CD4-positive, alpha-beta T cell treated with Interleukin-21 for 1 hour (primary cell): ENCODE measurements at regions not wholly inside any gene's neighbourhood (a gene's known extent, or its start where the extent isn't known, plus 50 kb on each side); places are given as distances from the start of the nearest gene placed in this dataset.

Source experiments
- DNase-seq: peaks from one replicate; pipeline ENCODE4 v3.0.0-alpha.2; 2020

- DNase-seq: no peak
These were observed 852.1 kb downstream of the MAT2B start for GRCh38 chr5:164357395-164358033.

- no peak for DNase-seq
These were observed 853.3 kb downstream of the MAT2B start for GRCh38 chr5:164358531-164359259.

- no peak for DNase-seq
These were observed 854.1 kb downstream of the MAT2B start for GRCh38 chr5:164359260-164360255.

GRCh38 chr5:164360589-164360988 is 855.2 kb downstream of the MAT2B start:
- no peak for DNase-seq

GRCh38 chr5:164361986-164362385 is 856.6 kb downstream of the MAT2B start:
- no peak for DNase-seq

DNA sequence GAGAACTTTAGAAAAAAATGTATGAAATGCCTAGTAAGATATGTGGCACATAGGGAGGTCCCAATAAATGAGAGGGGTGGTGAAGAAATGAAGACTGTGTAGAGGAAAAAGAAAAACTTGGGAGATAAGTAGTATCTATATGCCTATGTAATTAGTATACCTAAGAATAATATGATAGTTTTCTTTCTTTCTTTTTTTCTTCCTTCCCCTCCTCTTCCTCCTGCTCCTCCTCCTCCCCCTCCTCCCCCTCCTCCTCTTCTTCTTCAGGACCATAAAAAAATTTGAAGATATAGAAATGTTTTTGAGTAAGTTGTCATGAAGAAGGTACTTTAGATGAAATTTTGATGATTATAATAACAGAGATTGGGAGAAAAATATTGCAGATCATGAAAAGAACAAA is 857.4 kb downstream of the MAT2B start:
- no peak for DNase-seq

GRCh38 chr5:164364237-164365208 is 859.1 kb downstream of the MAT2B start:
- DNase-seq: no peak

DNA sequence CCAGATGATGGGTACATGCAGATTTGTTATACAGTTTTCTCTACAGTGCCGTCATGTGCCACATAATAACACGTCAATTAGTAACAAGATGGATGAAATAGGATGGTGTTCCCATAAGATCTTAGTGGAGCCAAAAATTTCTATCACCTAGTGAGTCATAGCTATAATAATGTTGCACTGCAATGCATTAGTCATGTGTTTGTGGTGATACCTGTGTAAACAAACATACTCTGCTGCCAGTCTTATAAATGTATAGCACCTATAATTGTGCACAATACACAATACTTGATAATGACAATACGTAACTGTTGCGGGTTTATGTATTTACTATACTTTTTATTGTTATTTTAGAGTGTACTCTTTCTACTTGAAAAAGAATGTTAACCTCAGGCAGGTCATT is 865.4 kb downstream of the MAT2B start:
- DNase-seq: no peak

- no peak for DNase-seq
These were observed 867.5 kb downstream of the MAT2B start for GRCh38 chr5:164372892-164373291.

- no peak for DNase-seq
These were observed 868.5 kb downstream of the MAT2B start for GRCh38 chr5:164373876-164374275.

DNA sequence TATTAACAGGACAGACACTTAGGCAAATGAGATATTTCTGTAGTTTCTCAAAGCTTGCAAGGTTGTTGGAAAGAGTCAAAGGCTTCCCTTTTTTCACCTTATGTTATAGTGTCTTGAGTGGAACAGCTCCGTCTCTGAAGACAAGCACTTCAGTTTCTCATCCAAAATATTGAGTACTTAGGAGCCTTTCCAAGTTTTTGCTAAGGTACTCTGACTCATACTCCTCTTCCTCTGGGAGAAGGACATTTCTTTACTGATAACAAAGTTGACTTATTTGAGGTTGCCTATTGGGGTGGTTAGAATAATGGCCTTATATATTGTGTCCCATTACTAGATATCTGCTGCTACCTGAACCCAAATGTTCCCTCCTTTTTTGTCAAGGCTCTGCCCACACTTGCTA is 869.6 kb downstream of the MAT2B start:
- no peak for DNase-seq

DNA sequence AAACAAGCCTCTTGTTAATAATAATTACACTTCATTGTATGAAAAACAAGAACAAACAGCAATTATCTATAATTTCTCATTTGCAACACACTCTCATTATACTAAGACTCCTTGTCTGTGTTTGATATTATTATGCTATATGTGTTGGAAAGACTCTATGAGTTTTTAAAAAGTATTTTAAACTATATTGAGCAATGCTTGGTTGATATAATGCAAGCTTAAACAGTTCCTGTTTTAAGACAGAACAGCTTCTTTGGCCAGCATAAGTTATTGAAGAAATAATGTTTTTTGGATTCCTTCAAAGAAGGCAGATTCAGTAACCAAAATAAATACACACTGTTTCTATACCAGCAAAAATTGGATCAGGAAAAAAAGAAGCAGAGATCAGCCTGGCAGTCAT is 871.4 kb downstream of the MAT2B start:
- no peak for DNase-seq

GRCh38 chr5:164377746-164378145 is 872.3 kb downstream of the MAT2B start:
- no peak for DNase-seq

- no peak for DNase-seq
These were observed 878.2 kb downstream of the MAT2B start for GRCh38 chr5:164383662-164384061.

GRCh38 chr5:164392531-164392930 is 887.1 kb downstream of the MAT2B start:
- DNase-seq: no peak

DNA sequence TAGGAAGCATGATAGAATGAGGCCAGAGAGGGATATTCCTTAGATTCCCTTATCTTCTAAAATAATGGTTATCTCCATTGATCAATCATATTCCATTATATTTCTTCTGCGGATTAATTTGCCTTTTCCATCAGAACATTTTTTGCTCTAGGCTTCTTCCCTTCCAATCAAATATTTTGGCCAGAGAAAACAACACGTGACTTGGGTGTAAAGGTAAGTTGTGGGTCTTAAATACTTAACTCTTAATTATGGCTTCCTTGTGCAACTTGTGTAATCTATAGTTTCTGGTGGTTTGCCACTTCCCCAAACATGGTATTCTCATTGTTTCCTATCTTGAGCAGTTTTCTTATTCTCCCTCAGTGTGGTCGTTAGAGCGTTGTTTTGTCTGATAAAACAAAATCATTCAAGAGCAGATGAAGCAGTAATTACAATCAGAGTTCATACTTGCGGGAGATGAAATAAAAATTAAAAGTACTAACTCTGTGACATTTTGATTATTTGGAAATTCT is 889.3 kb downstream of the MAT2B start:
- no peak for DNase-seq

DNA sequence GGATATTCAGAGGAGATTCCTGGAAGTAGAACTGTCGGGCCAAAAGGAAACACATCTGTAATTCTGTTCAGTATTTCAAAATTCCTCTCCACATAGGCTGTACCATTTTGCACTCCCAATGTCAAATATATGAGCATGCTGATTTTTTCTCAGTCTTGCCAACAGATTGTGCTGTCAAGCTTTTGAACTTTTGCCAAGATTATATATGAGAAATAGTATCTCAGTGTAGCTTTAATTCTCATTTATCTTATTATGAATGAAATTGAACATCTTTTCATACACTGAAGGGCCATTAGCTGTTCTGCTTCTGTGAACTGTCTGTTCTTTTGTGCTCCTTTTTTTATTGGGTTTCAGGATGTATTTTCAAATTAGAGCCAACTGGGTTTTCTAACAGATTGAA is 907.1 kb downstream of the MAT2B start:
- no peak for DNase-seq

- DNase-seq: no peak
These were observed 914.7 kb downstream of the MAT2B start for GRCh38 chr5:164420161-164420560.

DNA sequence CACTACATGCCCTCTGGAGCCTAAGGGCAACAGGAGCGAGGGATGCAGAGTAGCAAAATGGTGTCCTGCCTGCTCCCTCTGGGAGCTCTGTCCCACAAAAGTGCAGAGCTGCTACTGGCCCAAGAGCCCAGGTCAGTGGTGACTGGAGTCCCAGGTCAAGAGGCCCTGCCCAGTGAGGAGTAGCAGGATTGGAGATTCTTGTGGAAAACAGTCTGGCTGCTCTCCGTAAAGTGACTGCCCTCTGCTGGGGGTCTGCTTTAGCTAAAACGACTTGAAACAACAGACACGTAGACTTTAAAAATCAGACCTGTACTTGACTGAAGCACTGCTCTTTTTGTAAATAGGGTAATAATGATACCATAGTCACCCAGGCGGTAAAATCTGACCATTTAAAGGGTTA is 917.0 kb downstream of the MAT2B start:
- no peak for DNase-seq

DNA sequence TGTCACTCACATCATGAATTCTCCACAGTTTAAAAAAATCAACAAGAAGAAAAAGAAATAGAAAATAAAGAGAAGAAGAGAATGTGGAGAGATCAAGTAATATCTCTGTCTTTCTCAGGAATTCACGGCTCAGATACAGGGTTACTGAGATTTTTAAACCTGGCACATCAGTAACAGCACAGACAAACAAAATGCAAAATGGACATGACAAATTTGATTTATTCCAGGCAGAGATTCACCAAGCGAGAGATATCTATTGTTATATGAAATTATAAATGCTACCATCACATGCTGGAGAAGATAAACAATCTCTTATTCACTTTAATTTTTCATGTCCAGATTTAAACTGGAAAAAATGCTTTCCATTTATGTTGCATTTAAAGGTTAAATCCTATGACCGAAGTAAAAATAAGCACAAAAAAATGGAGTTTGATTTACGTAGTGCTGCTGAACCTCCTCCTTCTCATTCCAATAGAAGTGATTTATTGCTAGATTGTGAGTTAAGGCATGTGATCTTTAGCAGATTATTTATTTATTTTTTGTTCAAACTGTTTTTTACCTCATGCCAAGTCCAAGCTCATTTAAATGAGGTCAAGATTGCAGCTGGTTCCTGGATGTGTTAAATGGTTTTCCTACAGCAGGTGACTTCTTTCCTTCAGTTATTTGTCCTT is 926.4 kb downstream of the MAT2B start:
- no peak for DNase-seq

GRCh38 chr5:164433106-164433870 is 927.9 kb downstream of the MAT2B start:
- no peak for DNase-seq
